PC-9 (cell line): ENCODE measurements at regions not wholly inside any gene's neighbourhood (a gene's known extent, or its start where the extent isn't known, plus 50 kb on each side); places are given as distances from the start of the nearest gene placed in this dataset.

Experiments used
- BruUV-seq: library from RNA; stranded (reverse); fragments of 400-500 nt; replicated peaks from 2 replicates; lab custom pipeline; 2021; lab: Mats Ljungman, UMichigan
- CTCF ChIA-PET: fragments of 300-600 bp; sonication (Branson Sonifier 250); formaldehyde crosslinking; loops from one replicate; lab custom pipeline; 2022; ENCODE audit warnings: antibody characterized with exemption; lab: Charles Lee
- POLR2A ChIA-PET: fragments of 300-600 bp; sonication (Branson Sonifier 250); formaldehyde crosslinking; loops from one replicate; lab custom pipeline; 2022; ENCODE audit warnings: antibody characterized with exemption; ENCODE audit not compliant: unreplicated experiment; lab: Charles Lee
- DNase-seq, 2 experiments: peaks; one replicate each; pipeline versions ENCODE4 v3.0.0 to v3.0.0-alpha.2; 2015 to 2022; ENCODE audit warnings: mixed read lengths in 1 of 2
- H2AFZ ChIP-seq: fragments of 200-600 bp; sonication (generic); 2 replicates; pipeline ENCODE4 v1.8.1; 2017; ENCODE audit warnings: antibody characterized with exemption
- H3F3A ChIP-seq: fragments of 200-600 bp; sonication (generic); 2 replicates; pipeline ENCODE4 v1.8.1; 2017; ENCODE audit warnings: antibody characterized with exemption, mild to moderate bottlenecking, low read depth; ENCODE audit not compliant: insufficient read depth
- H3K27ac ChIP-seq: fragments of 200-600 bp; sonication (generic); 2 replicates; pipeline ENCODE4 v1.6.1; 2016; ENCODE audit warnings: mixed run types
- H3K27me3 ChIP-seq: fragments of 200-600 bp; sonication (generic); 2 replicates; pipeline ENCODE4 v1.6.1; 2016; ENCODE audit warnings: low read depth, mixed run types; ENCODE audit not compliant: insufficient read depth
- H3K36me3 ChIP-seq: fragments of 200-600 bp; sonication (generic); 2 replicates; pipeline ENCODE4 v1.6.1; 2016; ENCODE audit warnings: low read depth, mixed run types
- H3K4me1 ChIP-seq: fragments of 200-600 bp; sonication (generic); replicated peaks from 2 replicates; pipeline ENCODE4 v1.6.1; 2016; ENCODE audit warnings: mixed run types; ENCODE audit not compliant: insufficient read depth
- H3K4me2 ChIP-seq: fragments of 200-600 bp; sonication (generic); 2 replicates; pipeline ENCODE4 v1.6.1; 2017; ENCODE audit warnings: mixed run types
- H3K4me3 ChIP-seq: fragments of 200-600 bp; sonication (generic); 2 replicates; pipeline ENCODE4 v1.6.1; 2016; ENCODE audit warnings: mixed run types
- H3K79me2 ChIP-seq: fragments of 200-600 bp; sonication (generic); 2 replicates; pipeline ENCODE4 v1.6.1; 2017; ENCODE audit warnings: low read depth, mixed run types
- H3K9me2 ChIP-seq: fragments of 200-600 bp; sonication (generic); 2 replicates; pipeline ENCODE4 v1.8.1; 2017; ENCODE audit warnings: mild to moderate bottlenecking; ENCODE audit not compliant: insufficient read depth
- H3K9me3 ChIP-seq: fragments of 200-600 bp; sonication (generic); 2 replicates; pipeline ENCODE4 v1.8.1; 2016; ENCODE audit warnings: low read depth; ENCODE audit not compliant: insufficient read depth
- H4K20me1 ChIP-seq: fragments of 200-600 bp; sonication (generic); 2 replicates; pipeline ENCODE4 v1.8.1; 2017; ENCODE audit not compliant: insufficient read depth
- CTCF ChIP-seq: fragments of 200-600 bp; sonication (generic); conservative IDR thresholded peaks from 2 replicates; pipeline ENCODE4 v1.6.1; 2017; ENCODE audit warnings: mixed run types, antibody characterized with exemption, mild to moderate bottlenecking, moderate library complexity
- EZH2 ChIP-seq: fragments of 200-600 bp; sonication (generic); IDR thresholded peaks from 2 replicates; pipeline ENCODE4 v1.8.0; 2017; ENCODE audit warnings: antibody characterized with exemption, low read depth
- intact Hi-C: fragments of 100-400 bp; cut with micrococcal nuclease; formaldehyde crosslinking; loops from one replicate; pipeline ENCODE4 v1.10.0; 2022; ENCODE audit not compliant: unreplicated experiment

GRCh38 chr11:112417339-112417738 is 156.7 kb upstream of the PLET1 start:
- no peak overlapping the region for H3K4me3 ChIP-seq
- ChIA-PET POLR2A (no interaction called here), CTCF (no interaction called here)
- H4K20me1 ChIP-seq: no peaks in the 10 kb centered on the region
- TF ChIP-seq CTCF: no peak
- no peak for TF ChIP-seq EZH2
- H3K4me2 ChIP-seq: no peak overlapping the region
- no peaks in the 10 kb centered on the region for H3K9me3 ChIP-seq
- H3K79me2 ChIP-seq: no peaks in the 10 kb centered on the region
- H3K4me1 ChIP-seq: no peaks in the 10 kb centered on the region
- BruUV-seq: no TSS peak
- DNase-seq: no peak
- intact Hi-C loops: no loop called here
- no peak overlapping the region for H2AFZ ChIP-seq
- H3K27ac ChIP-seq: no peak overlapping the region
- no peaks in the 10 kb centered on the region for H3K36me3 ChIP-seq
- no peaks in the 10 kb centered on the region; the same call in 1 of the 2 replicates for H3K9me2 ChIP-seq
- H3K27me3 ChIP-seq: peaks cover 17% of the 10 kb centered on the region
- H3F3A ChIP-seq: no peaks in the 10 kb centered on the region

GRCh38 chr11:112418438-112418837 is 157.8 kb upstream of the PLET1 start:
- POLR2A ChIA-PET: no interaction called here
- Histone ChIP-seq H2AFZ (no peak overlapping the region), H3K9me3 (no peaks in the 10 kb centered on the region), H4K20me1 (no peaks in the 10 kb centered on the region), H3K4me2 (no peak overlapping the region), H3F3A (no peaks in the 10 kb centered on the region), H3K27ac (no peak overlapping the region), H3K36me3 (no peaks in the 10 kb centered on the region), H3K4me1 (no peaks in the 10 kb centered on the region), H3K9me2 (no peaks in the 10 kb centered on the region), H3K4me3 (no peak overlapping the region), H3K79me2 (no peaks in the 10 kb centered on the region), H3K27me3 (peaks cover 17% of the 10 kb centered on the region)
- CTCF ChIA-PET: no interaction called here
- no TSS peak for BruUV-seq
- TF ChIP-seq CTCF (no peak), EZH2 (no peak)
- DNase-seq: no peak
- intact Hi-C loops: no loop called here

GRCh38 chr11:112421879-112422278 is 161.2 kb upstream of the PLET1 start:
- TF ChIP-seq CTCF: no peak
- TF ChIP-seq EZH2: no peak
- POLR2A ChIA-PET: no interaction called here
- intact Hi-C loops: no loop called here
- no peaks in the 10 kb centered on the region for H3K4me1 ChIP-seq
- no TSS peak for BruUV-seq
- no peak overlapping the region for H3K27ac ChIP-seq
- H2AFZ ChIP-seq: no peak overlapping the region
- no peaks in the 10 kb centered on the region for H3K79me2 ChIP-seq
- H3K9me2 ChIP-seq: no peaks in the 10 kb centered on the region
- peaks cover 10% of the 10 kb centered on the region for H3K27me3 ChIP-seq
- no peaks in the 10 kb centered on the region for H3K9me3 ChIP-seq
- no peaks in the 10 kb centered on the region for H3K36me3 ChIP-seq
- H3F3A ChIP-seq: no peaks in the 10 kb centered on the region
- CTCF ChIA-PET: no interaction called here
- no peak for DNase-seq
- no peak overlapping the region for H3K4me2 ChIP-seq
- no peak overlapping the region for H3K4me3 ChIP-seq
- no peaks in the 10 kb centered on the region for H4K20me1 ChIP-seq
